Stimulated activated naive CD8-positive, alpha-beta T cell treated with anti-CD3 and anti-CD28 coated beads, Interleukin-15, amount 100 ng/mL, for 72 hours (primary cell): ENCODE measurements at regions not wholly inside any gene's neighbourhood (a gene's known extent, or its start where the extent isn't known, plus 50 kb on each side); places are given as distances from the start of the nearest gene placed in this dataset.
A peak's percentile ranks its signal among the peaks of the same experiment; 100 is the strongest.
"Not testable (repeated sequence)": the region's sequence is repeated elsewhere in the genome, so short reads cannot be mapped to it uniquely, and the experiment has no call there.

Source experiments
- ATAC-seq: fragments of 150-1000 bp; cut with Tn5 transposase; 2 replicates; pipeline ENCODE4 v1.10.0; 2021; ENCODE audit warnings: mild to moderate bottlenecking, moderate library complexity
- DNase-seq, 2 donors: peaks; one replicate each; pipeline ENCODE4 v3.0.0; 2021 to 2022
- H3K27ac Mint-ChIP-seq, 2 donors: one replicate each; pipeline ENCODE4 v1.8.0; 2022; ENCODE audit warnings: mild to moderate bottlenecking in 2 of 2, mixed read lengths in 2 of 2, moderate library complexity in 2 of 2
- H3K27me3 Mint-ChIP-seq: one replicate; pipeline ENCODE4 v1.8.0; 2022; ENCODE audit warnings: mixed read lengths
- H3K4me1 Mint-ChIP-seq: one replicate; pipeline ENCODE4 v1.8.0; 2022; ENCODE audit warnings: mild to moderate bottlenecking, mixed read lengths
- H3K4me3 Mint-ChIP-seq, 2 donors: one replicate each; pipeline ENCODE4 v1.8.0; 2022; ENCODE audit warnings: mild to moderate bottlenecking in 2 of 2, mixed read lengths in 2 of 2, moderate library complexity in 1 of 2
- H3K9me3 Mint-ChIP-seq, 2 donors: one replicate each; pipeline ENCODE4 v1.8.0; 2022; ENCODE audit warnings: mixed read lengths in 2 of 2

DNA sequence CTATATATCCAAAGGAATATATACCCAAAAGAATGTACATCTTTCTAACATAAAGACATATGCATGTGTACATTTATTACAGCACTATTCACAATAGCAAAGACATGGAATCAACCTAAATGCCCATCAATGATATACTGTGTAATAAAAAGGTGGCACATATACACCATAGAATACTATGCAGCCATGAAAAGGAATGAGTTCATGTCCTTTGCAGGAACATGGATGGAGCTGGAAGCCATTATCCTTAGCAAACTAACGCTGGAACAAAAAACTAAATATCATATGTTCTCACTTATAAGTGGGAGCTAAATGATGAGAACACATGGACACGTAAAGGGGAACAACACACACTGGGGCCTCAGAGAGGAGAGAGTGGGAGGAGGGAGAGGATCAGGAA lies 365.7 kb upstream of the FTMT start:
- H3K4me1 Mint-ChIP-seq, H3K27me3 Mint-ChIP-seq, H3K4me3 Mint-ChIP-seq, H3K27ac Mint-ChIP-seq, H3K9me3 Mint-ChIP-seq, DNase-seq, ATAC-seq: not testable (repeated sequence)

DNA sequence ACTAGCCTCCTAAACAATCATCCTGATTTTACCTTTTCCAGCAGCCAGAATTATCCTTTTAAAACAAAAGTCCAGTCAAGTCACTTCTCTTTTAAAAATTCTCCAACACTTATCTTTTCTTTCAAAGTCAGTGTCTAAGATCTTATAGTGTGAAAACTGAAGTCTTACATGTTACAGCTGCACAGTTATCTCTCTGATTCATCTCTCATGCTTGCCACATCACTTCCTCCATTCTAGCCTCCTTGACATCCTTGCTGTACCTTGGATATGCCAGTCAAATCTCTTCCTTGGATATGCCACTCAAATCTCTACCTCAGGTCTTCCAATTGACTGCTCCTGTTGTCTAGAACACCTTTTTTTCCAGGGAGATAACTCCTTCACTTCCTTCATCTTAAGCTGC lies 361.7 kb upstream of the FTMT start:
- H3K4me3 Mint-ChIP-seq = no peak overlapping the region
- H3K4me1 Mint-ChIP-seq = no peaks in the 10 kb centered on the region

DNA sequence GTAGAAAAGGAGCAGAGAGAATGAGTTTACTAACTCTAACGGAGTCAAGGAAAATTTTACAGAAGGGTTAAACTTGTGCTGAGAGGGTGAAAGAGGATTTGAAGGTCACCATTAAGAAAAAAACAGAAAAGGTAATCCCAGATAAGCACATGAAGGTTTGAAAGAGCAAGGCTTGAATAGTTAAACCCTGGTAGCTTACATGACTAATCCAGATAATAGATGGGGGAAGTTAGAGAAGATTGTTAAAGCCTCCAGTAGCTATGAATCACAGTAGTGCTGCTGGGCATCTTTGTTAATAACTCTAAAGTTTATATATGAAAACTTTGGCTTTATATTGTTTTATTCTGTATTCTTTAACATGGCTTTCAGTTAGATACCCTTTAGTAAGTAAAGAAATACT lies 354.5 kb upstream of the FTMT start:
- Mint-ChIP-seq H3K27me3 (no peaks in the 10 kb centered on the region), H3K4me1 (no peaks in the 10 kb centered on the region), H3K9me3 (peaks cover 0 to 5% of the 10 kb centered on the region in 2 donors), H3K4me3 (no peak overlapping the region), H3K27ac (peak overlapping the region in 1 of 2 donors; percentile 71)
- no peak for DNase-seq
- ATAC-seq = no peak

More for the DNA sequence above, 361.7 kb upstream of the FTMT start:
- no peak overlapping the region for H3K27ac Mint-ChIP-seq
- H3K9me3 Mint-ChIP-seq = no peaks in the 10 kb centered on the region
- ATAC-seq (no peak), DNase-seq (no peak)
- H3K27me3 Mint-ChIP-seq = no peaks in the 10 kb centered on the region

DNA sequence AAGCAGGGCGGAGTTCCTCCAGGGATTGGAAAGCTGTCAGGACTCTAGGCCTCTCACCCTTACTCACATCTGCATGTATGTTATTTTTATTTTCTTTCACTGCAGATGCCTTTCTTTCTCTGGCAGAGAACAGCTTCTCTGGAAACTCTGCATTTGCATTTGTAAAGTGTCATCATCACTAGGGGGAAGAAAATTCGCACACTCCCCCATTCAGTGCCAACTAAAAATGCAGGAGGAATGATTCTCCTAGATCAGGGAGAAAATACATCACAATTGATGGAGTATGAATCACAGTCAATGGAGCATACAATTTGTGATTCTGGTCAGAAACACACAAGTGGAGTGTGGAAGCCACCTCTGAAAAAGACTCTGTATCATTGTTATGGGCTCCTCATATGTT lies 351.4 kb upstream of the FTMT start:
- Mint-ChIP-seq H3K27ac (no peak overlapping the region), H3K9me3 (peaks cover 0 to 5% of the 10 kb centered on the region in 2 donors), H3K4me3 (no peak overlapping the region), H3K4me1 (no peaks in the 10 kb centered on the region), H3K27me3 (no peaks in the 10 kb centered on the region)
- no peak for ATAC-seq
- no peak for DNase-seq

GRCh38 chr5:121503111-121503840 lies 348.4 kb upstream of the FTMT start:
- no peaks in the 10 kb centered on the region for H3K9me3 Mint-ChIP-seq
- no peaks in the 10 kb centered on the region for H3K4me1 Mint-ChIP-seq
- no peaks in the 10 kb centered on the region for H3K27me3 Mint-ChIP-seq
- DNase-seq (no peak), ATAC-seq (no peak)
- H3K27ac Mint-ChIP-seq = no peak overlapping the region
- no peak overlapping the region for H3K4me3 Mint-ChIP-seq

DNA sequence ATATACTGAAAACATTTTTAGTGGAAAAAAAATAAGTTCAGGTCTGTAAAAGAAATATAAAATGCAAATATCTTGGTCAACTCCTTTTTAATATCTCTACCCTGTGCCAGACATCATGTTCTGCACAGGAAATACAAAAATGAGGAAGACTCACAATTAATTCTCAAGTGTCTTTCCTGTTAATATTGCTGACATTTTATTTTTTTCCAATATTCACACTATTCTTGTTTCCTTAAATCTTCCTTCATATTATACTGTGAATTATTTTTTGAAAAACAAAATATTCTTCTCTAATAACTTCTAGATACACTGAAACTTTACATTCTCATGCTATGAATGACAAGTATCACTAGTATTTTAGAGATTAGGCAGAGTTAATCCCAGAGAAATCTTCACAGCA lies 334.7 kb upstream of the FTMT start:
- H3K4me3 Mint-ChIP-seq = no peak overlapping the region
- H3K27ac Mint-ChIP-seq = no peak overlapping the region
- no peaks in the 10 kb centered on the region for H3K27me3 Mint-ChIP-seq
- H3K9me3 Mint-ChIP-seq = no peaks in the 10 kb centered on the region
- H3K4me1 Mint-ChIP-seq = no peaks in the 10 kb centered on the region
- ATAC-seq = no peak
- no peak for DNase-seq

DNA sequence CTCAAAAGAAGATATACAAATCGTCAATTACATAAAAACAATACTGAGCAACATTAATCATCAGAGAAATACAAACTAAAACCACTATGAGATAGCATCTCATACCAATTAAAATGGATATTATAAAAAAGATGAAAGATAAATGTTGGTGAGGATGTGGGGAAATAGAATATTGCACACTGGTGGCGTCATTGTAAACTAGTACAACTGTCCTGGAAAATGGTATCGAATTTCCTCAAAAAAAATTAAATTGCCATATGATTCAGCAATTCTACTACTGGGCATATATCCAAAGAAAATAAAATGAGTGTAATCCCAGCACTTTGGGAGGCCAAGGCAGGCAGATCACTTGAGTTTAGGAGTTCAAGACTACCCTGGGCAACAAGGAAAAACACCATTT lies 326.0 kb upstream of the FTMT start:
- H3K9me3 Mint-ChIP-seq = peaks cover 0 to 6% of the 10 kb centered on the region in 2 donors
- H3K27me3 Mint-ChIP-seq = no peaks in the 10 kb centered on the region
- H3K27ac Mint-ChIP-seq = no peak overlapping the region
- DNase-seq (no peak), ATAC-seq (no peak)
- H3K4me3 Mint-ChIP-seq = no peak overlapping the region
- H3K4me1 Mint-ChIP-seq = no peaks in the 10 kb centered on the region

GRCh38 chr5:121526908-121527307 lies 324.8 kb upstream of the FTMT start:
- H3K4me3 Mint-ChIP-seq = no peak overlapping the region
- ATAC-seq (no peak), DNase-seq (no peak)
- H3K9me3 Mint-ChIP-seq = peaks cover 0 to 6% of the 10 kb centered on the region in 2 donors
- no peaks in the 10 kb centered on the region for H3K27me3 Mint-ChIP-seq
- H3K27ac Mint-ChIP-seq = no peak overlapping the region
- H3K4me1 Mint-ChIP-seq = no peaks in the 10 kb centered on the region

- ATAC-seq (no peak), DNase-seq (no peak)
- H3K4me3 Mint-ChIP-seq = no peak overlapping the region
- H3K27ac Mint-ChIP-seq = no peak overlapping the region
- H3K4me1 Mint-ChIP-seq = no peaks in the 10 kb centered on the region
- H3K9me3 Mint-ChIP-seq = peaks cover 12 to 23% of the 10 kb centered on the region in 2 donors
- no peaks in the 10 kb centered on the region for H3K27me3 Mint-ChIP-seq
Observed at GRCh38 chr5:121533814-121534213, 317.9 kb upstream of the FTMT start.

DNA sequence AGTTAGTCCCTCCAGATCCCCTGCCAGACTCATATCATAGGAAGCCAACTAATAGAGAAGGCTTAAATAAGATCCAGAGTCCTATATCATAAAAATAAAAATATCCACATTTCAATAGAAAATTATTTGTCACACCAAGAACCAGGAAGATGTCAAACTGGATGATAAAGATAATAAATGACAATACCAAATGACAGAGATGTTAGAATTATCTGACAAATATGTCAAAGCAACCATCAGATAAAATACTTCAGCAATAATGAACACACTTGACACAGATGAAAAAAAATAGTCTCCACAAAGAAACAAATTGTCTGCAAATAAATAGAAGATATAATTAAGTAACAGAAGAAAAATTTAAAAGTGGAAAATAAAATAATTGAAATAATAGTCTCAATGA lies 300.7 kb upstream of the FTMT start:
- DNase-seq = no peak
- no peak overlapping the region for H3K4me3 Mint-ChIP-seq
- no peak for ATAC-seq
- H3K4me1 Mint-ChIP-seq = no peaks in the 10 kb centered on the region
- H3K9me3 Mint-ChIP-seq = peaks cover 0 to 6% of the 10 kb centered on the region in 2 donors
- no peak overlapping the region for H3K27ac Mint-ChIP-seq
- H3K27me3 Mint-ChIP-seq = no peaks in the 10 kb centered on the region

- no peak for ATAC-seq
- H3K27me3 Mint-ChIP-seq = no peaks in the 10 kb centered on the region
- no peak overlapping the region for H3K27ac Mint-ChIP-seq
- peaks cover 0 to 8% of the 10 kb centered on the region in 2 donors for H3K9me3 Mint-ChIP-seq
- DNase-seq = no peak
- H3K4me1 Mint-ChIP-seq = no peaks in the 10 kb centered on the region
- H3K4me3 Mint-ChIP-seq = no peak overlapping the region
Observed at GRCh38 chr5:121559832-121560231, 291.9 kb upstream of the FTMT start.

DNA sequence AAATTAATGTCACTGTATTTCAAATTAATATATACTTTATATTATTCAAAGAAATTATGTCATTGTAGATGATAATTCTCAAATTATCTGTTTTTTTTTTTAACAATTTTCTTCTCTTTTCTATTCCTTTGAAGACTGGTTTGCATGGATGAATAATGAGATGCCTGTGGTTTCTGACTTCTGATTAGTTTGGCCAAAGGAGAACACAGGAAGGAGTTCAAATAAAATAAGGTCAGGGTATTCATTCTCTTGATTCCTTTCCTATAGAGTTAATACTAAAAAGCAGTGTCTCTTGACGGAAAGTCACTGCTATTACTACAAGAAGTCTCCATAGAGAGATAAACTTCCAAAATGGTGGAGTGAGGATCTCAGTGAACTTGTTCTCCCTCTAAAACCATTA lies 279.6 kb upstream of the FTMT start:
- ATAC-seq = no peak
- DNase-seq = no peak
- Mint-ChIP-seq H3K27me3 (no peaks in the 10 kb centered on the region), H3K4me1 (no peaks in the 10 kb centered on the region), H3K4me3 (no peak overlapping the region), H3K9me3 (peaks cover 4 to 11% of the 10 kb centered on the region in 2 donors), H3K27ac (no peak overlapping the region)

- Mint-ChIP-seq H3K9me3 (peaks cover 4 to 11% of the 10 kb centered on the region in 2 donors), H3K4me1 (no peaks in the 10 kb centered on the region), H3K4me3 (no peak overlapping the region), H3K27ac (no peak overlapping the region), H3K27me3 (no peaks in the 10 kb centered on the region)
- ATAC-seq (no peak), DNase-seq (no peak)
Observed at GRCh38 chr5:121573721-121574382, 277.8 kb upstream of the FTMT start.

GRCh38 chr5:121581588-121581987 lies 270.1 kb upstream of the FTMT start:
- ATAC-seq (no peak), DNase-seq (no peak)
- H3K27ac Mint-ChIP-seq = no peak overlapping the region
- H3K4me1 Mint-ChIP-seq = no peaks in the 10 kb centered on the region
- no peak overlapping the region for H3K4me3 Mint-ChIP-seq
- H3K9me3 Mint-ChIP-seq = peaks cover 0 to 24% of the 10 kb centered on the region in 2 donors
- H3K27me3 Mint-ChIP-seq = no peaks in the 10 kb centered on the region

DNA sequence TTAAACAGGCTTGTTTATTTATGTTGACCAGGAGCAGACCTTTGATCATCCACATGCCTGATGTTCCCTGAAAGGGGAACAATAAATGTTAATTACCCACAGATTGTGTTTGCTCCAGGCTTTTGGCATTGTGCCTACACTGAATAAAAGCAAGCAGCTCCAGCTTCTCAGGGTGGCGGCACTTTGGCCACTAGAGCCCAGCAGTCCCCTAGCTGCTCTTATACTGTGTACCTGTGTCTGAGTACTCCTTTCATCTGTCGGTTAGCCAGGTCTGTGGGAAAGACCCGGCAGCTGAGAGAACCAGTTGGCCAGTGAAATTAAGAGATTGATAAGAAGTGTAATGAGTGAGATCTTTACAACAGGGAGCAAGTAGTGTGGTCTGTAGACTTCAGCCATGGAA lies 254.8 kb upstream of the FTMT start:
- H3K4me1 Mint-ChIP-seq = no peaks in the 10 kb centered on the region
- no peak overlapping the region for H3K4me3 Mint-ChIP-seq
- no peak for DNase-seq
- H3K9me3 Mint-ChIP-seq = peaks cover 6 to 24% of the 10 kb centered on the region in 2 donors
- H3K27me3 Mint-ChIP-seq = no peaks in the 10 kb centered on the region
- no peak for ATAC-seq
- no peak overlapping the region for H3K27ac Mint-ChIP-seq

DNA sequence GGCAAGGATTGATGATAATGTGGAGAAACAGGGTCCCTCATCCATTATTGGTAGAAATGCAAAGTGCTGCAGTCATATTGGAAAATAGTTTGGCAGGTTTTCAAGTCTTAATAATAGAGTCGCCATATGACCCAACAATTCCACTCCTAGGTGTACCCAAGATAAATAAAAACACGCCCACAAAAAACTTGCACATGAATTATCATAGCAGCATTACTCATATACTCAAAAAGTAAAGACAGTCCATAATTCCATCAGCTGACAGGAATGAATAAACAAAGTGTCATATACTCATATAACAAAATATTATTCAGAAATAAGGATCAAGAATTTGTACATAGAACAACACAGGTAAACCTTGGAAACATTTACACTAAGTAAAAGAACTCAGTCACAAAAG lies 242.9 kb upstream of the FTMT start:
- ATAC-seq (no peak), DNase-seq (no peak)
- no peaks in the 10 kb centered on the region for H3K4me1 Mint-ChIP-seq
- peaks cover 7 to 20% of the 10 kb centered on the region in 2 donors for H3K9me3 Mint-ChIP-seq
- H3K27ac Mint-ChIP-seq = no peak overlapping the region
- H3K4me3 Mint-ChIP-seq = no peak overlapping the region
- no peaks in the 10 kb centered on the region for H3K27me3 Mint-ChIP-seq

- H3K27ac Mint-ChIP-seq = no peak overlapping the region
- ATAC-seq = no peak
- DNase-seq = no peak
Observed at GRCh38 chr5:121624035-121624434, 227.6 kb upstream of the FTMT start.

More at GRCh38 chr5:121624035-121624434, 227.6 kb upstream of the FTMT start:
- no peaks in the 10 kb centered on the region for H3K9me3 Mint-ChIP-seq
- H3K4me1 Mint-ChIP-seq = no peaks in the 10 kb centered on the region
- H3K4me3 Mint-ChIP-seq = no peak overlapping the region
- H3K27me3 Mint-ChIP-seq = no peaks in the 10 kb centered on the region
